ENCODE measurements at regions not wholly inside any gene's neighbourhood (a gene's known extent, or its start where the extent isn't known, plus 50 kb on each side); places are given as distances from the start of the nearest gene placed in this dataset.
"Not testable (repeated sequence)": the region's sequence is repeated elsewhere in the genome, so short reads cannot be mapped to it uniquely, and the experiment has no call there.

DNA sequence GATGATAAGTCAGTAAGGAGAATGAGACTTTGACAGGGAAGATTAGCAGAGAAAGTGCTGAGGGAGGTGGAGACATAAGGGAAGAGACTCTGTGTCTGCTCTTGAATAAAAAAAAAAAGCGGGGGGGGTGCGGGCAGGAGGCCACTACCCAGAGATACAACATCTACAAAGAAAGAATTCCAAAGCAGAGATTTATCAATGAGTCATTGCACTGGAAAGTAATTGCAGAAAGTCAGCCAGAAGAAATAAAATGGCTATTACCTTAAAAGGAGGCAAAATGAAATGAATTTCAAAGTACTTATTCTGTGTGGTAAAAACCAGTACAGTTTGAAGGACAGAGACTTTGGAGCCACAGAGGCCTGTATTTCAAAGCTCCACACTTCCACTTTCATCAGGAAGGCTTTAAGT is 267.1 kb upstream of the PRKD1 start:
- no peaks in the 10 kb centered on the region for H3F3A ChIP-seq (ENCODE audit: low read length, unreplicated experiment)
- H3K9ac ChIP-seq (ENCODE audit: low read length): no peak overlapping the region
- ChIA-PET CTCF (no interaction called here), POLR2A (ENCODE audit: unreplicated experiment) (no interaction called here)
- intact Hi-C loops (cut with micrococcal nuclease): no loop called here
- DNase-seq (peak; percentile 7), ATAC-seq (no peak)
- no peak overlapping the region for H2AFZ ChIP-seq (ENCODE audit: low read length)
- H3K9me3 ChIP-seq (ENCODE audit: low read length): no peaks in the 10 kb centered on the region
- H3K27me3 ChIP-seq (ENCODE audit: low read length): peaks cover 23% of the 10 kb centered on the region
- no peak overlapping the region for H3K27ac ChIP-seq (ENCODE audit: low read length)
- no TSS peak for BruUV-seq (replicated peaks)
- no peak overlapping the region for H3K4me2 ChIP-seq (ENCODE audit: low read length)
- H3K36me3 ChIP-seq (ENCODE audit: low read depth, low read length): no peaks in the 10 kb centered on the region
- no peak for TF ChIP-seq CTCF (conservative IDR thresholded peaks at IDR 0.05; ENCODE audit: low read depth, low read length)
- TF ChIP-seq EZH2phosphoT487 (IDR thresholded peaks at IDR 0.05; ENCODE audit: borderline replicate concordance, low read length): no peak
- no peak for TF ChIP-seq EZH2 (IDR thresholded peaks at IDR 0.05; ENCODE audit: low read length, unreplicated experiment)
- no peaks in the 10 kb centered on the region for H3K9me2 ChIP-seq (replicated peaks; ENCODE audit: low read length)
- H4K20me1 ChIP-seq (ENCODE audit: low read length): no peaks in the 10 kb centered on the region
- H3K4me1 ChIP-seq (ENCODE audit: insufficient read depth, low read length): no peaks in the 10 kb centered on the region
- no peaks in the 10 kb centered on the region for H3K79me2 ChIP-seq (ENCODE audit: low read length)
- H3K4me3 ChIP-seq (ENCODE audit: low read length): no peak overlapping the region

GRCh38 chr14:30195941-30196340 is 268.3 kb upstream of the PRKD1 start:
- H3K4me3 ChIP-seq (ENCODE audit: low read length): no peak overlapping the region
- no peaks in the 10 kb centered on the region for H3K36me3 ChIP-seq (ENCODE audit: low read depth, low read length)
- no peaks in the 10 kb centered on the region for H4K20me1 ChIP-seq (ENCODE audit: low read length)
- H2AFZ ChIP-seq (ENCODE audit: low read length): no peak overlapping the region
- no peak overlapping the region for H3K4me2 ChIP-seq (ENCODE audit: low read length)
- TF ChIP-seq EZH2 (IDR thresholded peaks at IDR 0.05; ENCODE audit: low read length, unreplicated experiment) (no peak), CTCF (conservative IDR thresholded peaks at IDR 0.05; ENCODE audit: low read depth, low read length) (no peak), EZH2phosphoT487 (IDR thresholded peaks at IDR 0.05; ENCODE audit: borderline replicate concordance, low read length) (no peak)
- no peak overlapping the region for H3K9ac ChIP-seq (ENCODE audit: low read length)
- no peak for DNase-seq
- H3K9me3 ChIP-seq (ENCODE audit: low read length): no peaks in the 10 kb centered on the region
- no TSS peak for BruUV-seq (replicated peaks)
- ATAC-seq: no peak
- no peaks in the 10 kb centered on the region for H3K79me2 ChIP-seq (ENCODE audit: low read length)
- intact Hi-C loops (cut with micrococcal nuclease): no loop called here
- ChIA-PET POLR2A (ENCODE audit: unreplicated experiment) (no interaction called here), CTCF (no interaction called here)
- no peak overlapping the region for H3K27ac ChIP-seq (ENCODE audit: low read length)
- no peaks in the 10 kb centered on the region for H3F3A ChIP-seq (ENCODE audit: low read length, unreplicated experiment)
- H3K9me2 ChIP-seq (replicated peaks; ENCODE audit: low read length): no peaks in the 10 kb centered on the region
- peaks cover 16% of the 10 kb centered on the region for H3K27me3 ChIP-seq (ENCODE audit: low read length)
- H3K4me1 ChIP-seq (ENCODE audit: insufficient read depth, low read length): no peaks in the 10 kb centered on the region

DNA sequence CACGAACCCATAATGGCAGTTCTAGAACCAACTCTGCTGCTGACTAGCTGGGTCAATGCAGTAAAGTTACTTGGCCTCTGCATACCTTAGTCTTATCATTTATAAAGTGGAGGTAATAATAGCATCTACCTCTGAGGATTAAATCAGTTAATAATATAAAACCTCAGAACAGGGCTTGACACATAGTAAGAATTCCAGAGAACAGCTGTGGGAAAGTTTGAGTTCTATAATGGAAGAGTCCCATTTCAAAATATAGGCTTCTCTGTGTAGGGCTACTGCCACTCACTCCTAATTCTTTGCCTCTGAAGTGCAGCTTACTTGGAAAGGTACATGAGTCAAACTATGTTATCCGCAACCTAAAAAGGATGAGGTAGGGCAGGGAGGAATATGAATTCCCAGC is 269.2 kb upstream of the PRKD1 start:
- ChIA-PET CTCF (no interaction called here), POLR2A (ENCODE audit: unreplicated experiment) (no interaction called here)
- Histone ChIP-seq H3K4me2 (ENCODE audit: low read length) (no peak overlapping the region), H3K27me3 (ENCODE audit: low read length) (peaks cover 13% of the 10 kb centered on the region), H3K9me3 (ENCODE audit: low read length) (no peaks in the 10 kb centered on the region), H3K4me1 (ENCODE audit: insufficient read depth, low read length) (no peaks in the 10 kb centered on the region), H2AFZ (ENCODE audit: low read length) (no peak overlapping the region), H3K9ac (ENCODE audit: low read length) (no peak overlapping the region), H3K4me3 (ENCODE audit: low read length) (no peak overlapping the region), H3K9me2 (replicated peaks; ENCODE audit: low read length) (no peaks in the 10 kb centered on the region), H3K79me2 (ENCODE audit: low read length) (no peaks in the 10 kb centered on the region), H3K36me3 (ENCODE audit: low read depth, low read length) (no peaks in the 10 kb centered on the region), H3F3A (ENCODE audit: low read length, unreplicated experiment) (no peaks in the 10 kb centered on the region), H3K27ac (ENCODE audit: low read length) (no peak overlapping the region), H4K20me1 (ENCODE audit: low read length) (no peaks in the 10 kb centered on the region)
- ATAC-seq: no peak
- BruUV-seq (replicated peaks): no TSS peak
- intact Hi-C loops (cut with micrococcal nuclease): no loop called here
- DNase-seq: no peak
- TF ChIP-seq EZH2phosphoT487 (IDR thresholded peaks at IDR 0.05; ENCODE audit: borderline replicate concordance, low read length): no peak
- TF ChIP-seq EZH2 (IDR thresholded peaks at IDR 0.05; ENCODE audit: low read length, unreplicated experiment): no peak
- no peak for TF ChIP-seq CTCF (conservative IDR thresholded peaks at IDR 0.05; ENCODE audit: low read depth, low read length)

DNA sequence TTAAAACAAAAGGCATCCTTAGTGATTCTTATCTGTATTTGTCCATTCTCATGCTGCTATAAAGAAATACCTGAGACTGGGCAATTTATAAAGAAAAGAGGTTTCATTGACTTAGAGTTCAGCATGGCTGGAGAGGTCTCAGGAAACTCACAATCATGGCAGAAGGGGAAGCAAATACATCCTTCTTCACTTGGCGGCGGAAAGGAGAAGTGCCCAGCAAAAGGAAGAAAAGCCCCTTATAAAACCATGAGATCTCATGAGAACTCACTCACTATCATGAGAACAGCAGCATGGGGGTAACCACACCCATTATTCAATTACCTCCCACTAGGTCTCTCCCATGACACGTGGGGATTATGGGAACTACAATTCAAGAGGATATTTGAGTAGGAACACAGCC is 271.1 kb upstream of the PRKD1 start:
- H3K9me3 ChIP-seq (ENCODE audit: low read length); H3F3A ChIP-seq (ENCODE audit: low read length, unreplicated experiment); H3K4me1 ChIP-seq (ENCODE audit: insufficient read depth, low read length); H3K36me3 ChIP-seq (ENCODE audit: low read depth, low read length); H3K27ac ChIP-seq (ENCODE audit: low read length); H3K4me3 ChIP-seq (ENCODE audit: low read length); H3K9ac ChIP-seq (ENCODE audit: low read length); DNase-seq; H3K4me2 ChIP-seq (ENCODE audit: low read length); intact Hi-C loops (cut with micrococcal nuclease); ATAC-seq; CTCF ChIA-PET; POLR2A ChIA-PET (ENCODE audit: unreplicated experiment); H3K79me2 ChIP-seq (ENCODE audit: low read length); H2AFZ ChIP-seq (ENCODE audit: low read length); H3K27me3 ChIP-seq (ENCODE audit: low read length); H3K9me2 ChIP-seq (replicated peaks; ENCODE audit: low read length); H4K20me1 ChIP-seq (ENCODE audit: low read length); BruUV-seq (replicated peaks): not testable (repeated sequence)
